ENCODE measurements at regions not wholly inside any gene's neighbourhood (a gene's known extent, or its start where the extent isn't known, plus 50 kb on each side); places are given as distances from the start of the nearest gene placed in this dataset.

DNA sequence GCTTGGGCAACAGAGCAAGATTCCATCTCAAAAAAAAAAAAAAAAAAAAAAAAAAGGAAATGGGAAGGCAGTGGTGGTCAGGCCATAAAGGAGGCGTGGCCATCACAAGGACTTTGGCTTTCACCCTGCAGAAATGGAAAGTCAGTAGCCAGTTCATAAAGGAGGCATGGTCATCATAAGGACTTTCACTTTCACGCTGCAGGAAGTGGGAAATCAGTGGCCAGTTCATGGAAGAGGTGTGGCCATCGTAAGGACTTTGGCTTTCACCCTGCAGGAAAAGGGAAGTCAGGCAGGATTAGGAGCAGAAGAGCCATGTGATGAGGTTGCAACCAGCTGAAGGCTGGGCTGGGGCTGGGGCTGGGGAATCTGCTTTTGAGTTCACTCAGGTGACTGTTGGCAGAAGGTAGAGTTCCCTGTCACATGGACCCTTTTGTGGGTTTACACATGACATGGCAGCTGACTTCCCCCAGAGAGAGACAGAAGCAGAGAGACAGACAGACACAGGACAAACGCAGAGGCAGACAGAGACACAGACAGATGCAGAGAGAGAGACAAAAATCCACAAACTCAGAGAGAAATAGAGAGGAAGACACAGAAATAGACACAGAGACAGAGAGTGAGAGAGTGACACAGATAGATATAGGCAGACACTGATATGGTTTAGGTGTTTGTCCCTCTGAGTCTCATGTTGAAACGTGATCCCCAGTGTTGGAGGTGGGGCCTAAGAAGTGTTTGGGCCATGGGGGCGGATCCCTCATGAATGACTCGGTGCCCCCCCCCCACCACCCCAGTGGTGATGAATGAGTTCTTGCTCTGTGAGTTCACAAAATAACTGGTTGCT is 263.9 kb upstream of the KAZN start:
- H3K4me1 ChIP-seq (replicated peaks; ENCODE audit: insufficient read depth): no peaks in the 10 kb centered on the region
- no peak overlapping the region for H3K27ac ChIP-seq
- H3K27me3 ChIP-seq (ENCODE audit: insufficient read depth, low read depth): no peaks in the 10 kb centered on the region
- no peaks in the 10 kb centered on the region for H4K20me1 ChIP-seq (ENCODE audit: insufficient read depth)
- BruUV-seq (replicated peaks): no TSS peak
- no peak for TF ChIP-seq EZH2 (IDR thresholded peaks at IDR 0.05; ENCODE audit: low read depth)
- TF ChIP-seq CTCF (conservative IDR thresholded peaks at IDR 0.05): no peak
- no peaks in the 10 kb centered on the region for H3F3A ChIP-seq (ENCODE audit: insufficient read depth, low read depth)
- H3K4me3 ChIP-seq: no peak overlapping the region
- no peaks in the 10 kb centered on the region for H3K9me3 ChIP-seq (ENCODE audit: insufficient read depth, low read depth)
- no peaks in the 10 kb centered on the region for H3K36me3 ChIP-seq (ENCODE audit: low read depth)
- ChIA-PET CTCF (no interaction called here), POLR2A (ENCODE audit: unreplicated experiment) (no interaction called here)
- H3K4me2 ChIP-seq: no peak overlapping the region
- H3K79me2 ChIP-seq (ENCODE audit: low read depth): no peaks in the 10 kb centered on the region
- intact Hi-C loops (cut with micrococcal nuclease; ENCODE audit: unreplicated experiment): no loop called here
- H3K9me2 ChIP-seq (ENCODE audit: insufficient read depth): no peaks in the 10 kb centered on the region
- no peak for DNase-seq
- H2AFZ ChIP-seq: no peak overlapping the region

DNA sequence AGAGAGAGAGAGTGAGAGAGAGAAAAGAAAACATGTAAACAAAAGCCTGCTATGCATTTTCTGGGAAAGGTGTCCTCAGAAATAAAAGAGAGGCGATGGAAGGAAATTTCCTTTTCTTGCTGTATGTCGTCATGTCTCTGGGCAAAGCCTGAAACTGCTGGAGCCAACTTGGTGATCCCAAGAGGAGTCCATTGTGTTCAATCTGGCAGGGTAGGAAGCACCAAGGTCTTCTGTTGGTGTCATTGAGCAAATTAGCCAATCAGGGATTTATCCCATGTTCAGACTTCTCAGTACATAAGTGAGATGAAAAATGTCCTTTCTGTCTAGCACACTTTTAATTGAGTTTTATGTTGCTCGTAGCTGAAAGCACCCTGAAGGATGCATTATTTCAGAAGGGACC is 260.0 kb upstream of the KAZN start:
- H3K4me1 ChIP-seq (replicated peaks; ENCODE audit: insufficient read depth): no peaks in the 10 kb centered on the region
- DNase-seq: no peak
- no peaks in the 10 kb centered on the region for H3F3A ChIP-seq (ENCODE audit: insufficient read depth, low read depth)
- no peak overlapping the region for H3K27ac ChIP-seq
- no peaks in the 10 kb centered on the region for H3K9me2 ChIP-seq (ENCODE audit: insufficient read depth)
- no peak overlapping the region for H2AFZ ChIP-seq
- intact Hi-C loops (cut with micrococcal nuclease; ENCODE audit: unreplicated experiment): no loop called here
- no peaks in the 10 kb centered on the region; the same call in 1 of the 2 replicates for H3K27me3 ChIP-seq (ENCODE audit: insufficient read depth, low read depth)
- no peaks in the 10 kb centered on the region for H4K20me1 ChIP-seq (ENCODE audit: insufficient read depth)
- H3K4me2 ChIP-seq: no peak overlapping the region
- H3K9me3 ChIP-seq (ENCODE audit: insufficient read depth, low read depth): no peaks in the 10 kb centered on the region
- POLR2A ChIA-PET (ENCODE audit: unreplicated experiment): no interaction called here
- CTCF ChIA-PET: no interaction called here
- no peaks in the 10 kb centered on the region for H3K36me3 ChIP-seq (ENCODE audit: low read depth)
- H3K4me3 ChIP-seq: no peak overlapping the region
- H3K79me2 ChIP-seq (ENCODE audit: low read depth): no peaks in the 10 kb centered on the region
- no TSS peak for BruUV-seq (replicated peaks)
- TF ChIP-seq CTCF (conservative IDR thresholded peaks at IDR 0.05) (no peak), EZH2 (IDR thresholded peaks at IDR 0.05; ENCODE audit: low read depth) (no peak)

- Histone ChIP-seq H3K27ac (no peak overlapping the region), H4K20me1 (ENCODE audit: insufficient read depth) (no peaks in the 10 kb centered on the region), H3K9me2 (ENCODE audit: insufficient read depth) (no peaks in the 10 kb centered on the region), H3F3A (ENCODE audit: insufficient read depth, low read depth) (no peaks in the 10 kb centered on the region), H3K4me3 (no peak overlapping the region), H3K9me3 (ENCODE audit: insufficient read depth, low read depth) (no peaks in the 10 kb centered on the region), H2AFZ (no peak overlapping the region), H3K4me2 (no peak overlapping the region), H3K27me3 (ENCODE audit: insufficient read depth, low read depth) (no peaks in the 10 kb centered on the region; the same call in 1 of the 2 replicates), H3K36me3 (ENCODE audit: low read depth) (no peaks in the 10 kb centered on the region), H3K79me2 (ENCODE audit: low read depth) (no peaks in the 10 kb centered on the region), H3K4me1 (replicated peaks; ENCODE audit: insufficient read depth) (no peaks in the 10 kb centered on the region)
- no peak for DNase-seq
- ChIA-PET POLR2A (ENCODE audit: unreplicated experiment) (no interaction called here), CTCF (no interaction called here)
- TF ChIP-seq EZH2 (IDR thresholded peaks at IDR 0.05; ENCODE audit: low read depth): no peak
- intact Hi-C loops (cut with micrococcal nuclease; ENCODE audit: unreplicated experiment): no loop called here
- BruUV-seq (replicated peaks): no TSS peak
Observed at GRCh38 chr1:14339288-14339687, 259.2 kb upstream of the KAZN start.

Measured in PC-9 (cell line).